ENCODE measurements at regions not wholly inside any gene's neighbourhood (a gene's known extent, or its start where the extent isn't known, plus 50 kb on each side); places are given as distances from the start of the nearest gene placed in this dataset.

DNA sequence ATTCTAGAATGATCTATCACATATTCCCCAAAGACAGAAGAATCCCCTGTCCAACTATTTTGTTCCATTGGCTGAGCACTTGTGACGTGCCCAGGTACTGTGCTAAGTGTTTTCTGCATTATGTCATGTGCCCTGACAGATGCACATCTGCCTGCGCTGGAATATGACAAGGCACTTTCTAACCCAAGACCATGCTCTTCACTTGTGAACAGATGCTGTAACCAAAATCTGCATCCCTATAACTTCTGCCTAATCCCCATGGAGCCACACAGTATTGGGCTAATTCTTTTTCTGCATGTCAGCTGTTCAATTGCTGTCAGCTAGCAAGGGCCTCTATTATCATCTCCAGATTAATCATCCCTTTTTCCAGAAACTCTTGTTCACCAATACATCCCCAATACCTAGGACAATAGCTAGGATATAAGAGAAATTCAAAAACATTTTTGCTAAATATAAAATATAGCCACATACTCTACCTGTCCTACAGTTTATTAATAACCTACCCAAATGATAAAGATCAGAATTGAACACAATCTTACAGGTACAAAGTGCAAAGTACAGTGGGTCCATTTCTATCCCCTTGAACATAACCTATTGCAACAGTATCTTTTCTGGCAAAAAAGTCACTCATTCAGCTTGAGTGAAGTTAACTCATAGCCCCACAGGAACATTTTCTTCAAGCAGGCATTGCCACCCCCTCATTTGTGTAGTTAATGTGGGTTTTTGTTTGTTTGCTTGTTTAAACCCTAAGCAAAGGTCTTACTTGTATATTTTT, 109.4 kb upstream of the LRRN1 start:
- Histone ChIP-seq H3K9me3 (ENCODE audit: control insufficient read depth in 3 of 3, low read length in 3 of 3) (no peaks in the 10 kb centered on the region), H3K4me1 (ENCODE audit: control insufficient read depth in 3 of 3, insufficient read depth in 3 of 3, low read length in 3 of 3) (no peaks in the 10 kb centered on the region), H3K27me3 (ENCODE audit: control insufficient read depth in 3 of 3, insufficient read depth in 3 of 3, low read length in 3 of 3) (no peaks in the 10 kb centered on the region), H3K9ac (ENCODE audit: low read depth in 1 of 3, low read length in 3 of 3) (no peak overlapping the region), H3K36me3 (ENCODE audit: control insufficient read depth in 3 of 3, insufficient read depth in 3 of 3, low read length in 3 of 3) (no peaks in the 10 kb centered on the region), H3K4me3 (ENCODE audit: low read length in 3 of 3) (no peak overlapping the region), H3K27ac (ENCODE audit: low read depth, low read length) (no peak overlapping the region)

GRCh38 chr3:3686907-3687648, 112.2 kb upstream of the LRRN1 start:
- H3K4me3 ChIP-seq (ENCODE audit: low read length in 3 of 3) = no peak overlapping the region
- no peaks in the 10 kb centered on the region for H3K4me1 ChIP-seq (ENCODE audit: control insufficient read depth in 3 of 3, insufficient read depth in 3 of 3, low read length in 3 of 3)
- H3K27ac ChIP-seq (ENCODE audit: low read depth, low read length) = no peak overlapping the region
- no peaks in the 10 kb centered on the region for H3K27me3 ChIP-seq (ENCODE audit: control insufficient read depth in 3 of 3, insufficient read depth in 3 of 3, low read length in 3 of 3)
- H3K9me3 ChIP-seq (ENCODE audit: control insufficient read depth in 3 of 3, low read length in 3 of 3) = no peaks in the 10 kb centered on the region
- no peak overlapping the region for H3K9ac ChIP-seq (ENCODE audit: low read depth in 1 of 3, low read length in 3 of 3)
- H3K36me3 ChIP-seq (ENCODE audit: control insufficient read depth in 3 of 3, insufficient read depth in 3 of 3, low read length in 3 of 3) = no peaks in the 10 kb centered on the region

GRCh38 chr3:3685721-3686120, 113.5 kb upstream of the LRRN1 start:
- no peaks in the 10 kb centered on the region for H3K4me1 ChIP-seq (ENCODE audit: control insufficient read depth in 3 of 3, insufficient read depth in 3 of 3, low read length in 3 of 3)
- H3K4me3 ChIP-seq (ENCODE audit: low read length in 3 of 3) = no peak overlapping the region
- no peaks in the 10 kb centered on the region for H3K36me3 ChIP-seq (ENCODE audit: control insufficient read depth in 3 of 3, insufficient read depth in 3 of 3, low read length in 3 of 3)
- H3K27me3 ChIP-seq (ENCODE audit: control insufficient read depth in 3 of 3, insufficient read depth in 3 of 3, low read length in 3 of 3) = no peaks in the 10 kb centered on the region
- no peak overlapping the region for H3K9ac ChIP-seq (ENCODE audit: low read depth in 1 of 3, low read length in 3 of 3)
- no peak overlapping the region for H3K27ac ChIP-seq (ENCODE audit: low read depth, low read length)
- no peaks in the 10 kb centered on the region for H3K9me3 ChIP-seq (ENCODE audit: control insufficient read depth in 3 of 3, low read length in 3 of 3)

DNA sequence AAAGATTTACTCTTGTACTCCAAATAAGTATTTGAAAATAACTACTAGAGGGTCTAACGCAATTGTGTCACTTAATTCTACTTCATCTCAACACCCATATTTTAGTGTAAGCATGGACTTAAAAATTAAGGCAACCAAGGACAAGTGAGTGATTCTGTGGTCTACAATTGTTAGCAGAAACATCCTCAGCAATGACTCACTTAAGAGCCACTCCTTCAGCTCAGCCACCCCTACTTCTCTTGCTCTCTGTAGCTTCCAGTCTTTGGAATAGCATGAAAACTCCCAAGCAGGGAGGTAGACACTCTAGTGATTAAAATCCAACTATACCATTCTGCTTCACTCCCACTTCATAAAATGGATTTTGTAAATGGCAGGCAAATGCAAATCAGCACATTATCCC, 116.0 kb upstream of the LRRN1 start:
- Histone ChIP-seq H3K36me3 (ENCODE audit: control insufficient read depth in 3 of 3, insufficient read depth in 3 of 3, low read length in 3 of 3) (no peaks in the 10 kb centered on the region), H3K4me3 (ENCODE audit: low read length in 3 of 3) (no peak overlapping the region), H3K27me3 (ENCODE audit: control insufficient read depth in 3 of 3, insufficient read depth in 3 of 3, low read length in 3 of 3) (no peaks in the 10 kb centered on the region), H3K9me3 (ENCODE audit: control insufficient read depth in 3 of 3, low read length in 3 of 3) (no peaks in the 10 kb centered on the region), H3K27ac (ENCODE audit: low read depth, low read length) (no peak overlapping the region), H3K4me1 (ENCODE audit: control insufficient read depth in 3 of 3, insufficient read depth in 3 of 3, low read length in 3 of 3) (no peaks in the 10 kb centered on the region), H3K9ac (ENCODE audit: low read depth in 1 of 3, low read length in 3 of 3) (no peak overlapping the region)

DNA sequence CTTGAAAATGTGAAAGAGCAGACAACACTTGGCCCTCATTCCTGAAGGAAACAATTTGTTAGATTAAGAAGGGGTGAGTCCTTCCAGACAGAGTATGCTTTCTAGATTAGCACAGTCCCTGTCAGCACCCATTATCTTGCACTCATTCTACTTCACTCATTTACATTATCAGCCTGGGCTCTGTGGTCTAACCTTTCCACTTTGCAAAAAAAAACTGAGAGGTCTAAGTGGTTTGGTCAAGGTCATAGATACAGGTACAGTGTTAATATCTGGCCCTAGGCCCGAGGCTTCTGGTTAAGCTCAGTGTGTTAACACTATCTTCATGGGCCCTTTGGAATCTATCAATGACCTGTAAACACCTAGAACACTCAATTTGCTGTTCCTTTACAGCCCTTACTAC, 123.4 kb upstream of the LRRN1 start:
- H3K27ac ChIP-seq (ENCODE audit: low read depth, low read length) = no peak overlapping the region
- no peaks in the 10 kb centered on the region for H3K4me1 ChIP-seq (ENCODE audit: control insufficient read depth in 3 of 3, insufficient read depth in 3 of 3, low read length in 3 of 3)
- no peaks in the 10 kb centered on the region for H3K27me3 ChIP-seq (ENCODE audit: control insufficient read depth in 3 of 3, insufficient read depth in 3 of 3, low read length in 3 of 3)
- H3K9me3 ChIP-seq (ENCODE audit: control insufficient read depth in 3 of 3, low read length in 3 of 3) = no peaks in the 10 kb centered on the region
- no peaks in the 10 kb centered on the region for H3K36me3 ChIP-seq (ENCODE audit: control insufficient read depth in 3 of 3, insufficient read depth in 3 of 3, low read length in 3 of 3)
- no peak overlapping the region for H3K4me3 ChIP-seq (ENCODE audit: low read length in 3 of 3)
- no peak overlapping the region for H3K9ac ChIP-seq (ENCODE audit: low read depth in 1 of 3, low read length in 3 of 3)

GRCh38 chr3:3675186-3675585, 124.0 kb upstream of the LRRN1 start:
- H3K9ac ChIP-seq (ENCODE audit: low read depth in 1 of 3, low read length in 3 of 3) = no peak overlapping the region
- no peaks in the 10 kb centered on the region for H3K27me3 ChIP-seq (ENCODE audit: control insufficient read depth in 3 of 3, insufficient read depth in 3 of 3, low read length in 3 of 3)
- H3K36me3 ChIP-seq (ENCODE audit: control insufficient read depth in 3 of 3, insufficient read depth in 3 of 3, low read length in 3 of 3) = no peaks in the 10 kb centered on the region
- no peak overlapping the region for H3K4me3 ChIP-seq (ENCODE audit: low read length in 3 of 3)
- no peak overlapping the region for H3K27ac ChIP-seq (ENCODE audit: low read depth, low read length)
- H3K9me3 ChIP-seq (ENCODE audit: control insufficient read depth in 3 of 3, low read length in 3 of 3) = no peaks in the 10 kb centered on the region
- no peaks in the 10 kb centered on the region for H3K4me1 ChIP-seq (ENCODE audit: control insufficient read depth in 3 of 3, insufficient read depth in 3 of 3, low read length in 3 of 3)

- H3K4me3 ChIP-seq (ENCODE audit: low read length in 3 of 3) = no peak overlapping the region
- H3K4me1 ChIP-seq (ENCODE audit: control insufficient read depth in 3 of 3, insufficient read depth in 3 of 3, low read length in 3 of 3) = peaks cover 0 to 4% (median 0%) of the 10 kb centered on the region in 3 donors
- H3K27me3 ChIP-seq (ENCODE audit: control insufficient read depth in 3 of 3, insufficient read depth in 3 of 3, low read length in 3 of 3) = no peaks in the 10 kb centered on the region
- no peaks in the 10 kb centered on the region for H3K9me3 ChIP-seq (ENCODE audit: control insufficient read depth in 3 of 3, low read length in 3 of 3)
- no peak overlapping the region for H3K9ac ChIP-seq (ENCODE audit: low read depth in 1 of 3, low read length in 3 of 3)
- no peaks in the 10 kb centered on the region for H3K36me3 ChIP-seq (ENCODE audit: control insufficient read depth in 3 of 3, insufficient read depth in 3 of 3, low read length in 3 of 3)
- H3K27ac ChIP-seq (ENCODE audit: low read depth, low read length) = no peak overlapping the region
These were observed 132.6 kb upstream of the LRRN1 start for GRCh38 chr3:3666664-3667063.

- H3K4me3 ChIP-seq (ENCODE audit: low read length in 3 of 3) = no peak overlapping the region
- no peaks in the 10 kb centered on the region for H3K9me3 ChIP-seq (ENCODE audit: control insufficient read depth in 3 of 3, low read length in 3 of 3)
- no peaks in the 10 kb centered on the region for H3K27me3 ChIP-seq (ENCODE audit: control insufficient read depth in 3 of 3, insufficient read depth in 3 of 3, low read length in 3 of 3)
- H3K36me3 ChIP-seq (ENCODE audit: control insufficient read depth in 3 of 3, insufficient read depth in 3 of 3, low read length in 3 of 3) = no peaks in the 10 kb centered on the region
- H3K9ac ChIP-seq (ENCODE audit: low read depth in 1 of 3, low read length in 3 of 3) = no peak overlapping the region
- no peak overlapping the region for H3K27ac ChIP-seq (ENCODE audit: low read depth, low read length)
- H3K4me1 ChIP-seq (ENCODE audit: control insufficient read depth in 3 of 3, insufficient read depth in 3 of 3, low read length in 3 of 3) = peaks cover 0 to 4% (median 0%) of the 10 kb centered on the region in 3 donors
These were observed 133.1 kb upstream of the LRRN1 start for GRCh38 chr3:3665961-3666640.

DNA sequence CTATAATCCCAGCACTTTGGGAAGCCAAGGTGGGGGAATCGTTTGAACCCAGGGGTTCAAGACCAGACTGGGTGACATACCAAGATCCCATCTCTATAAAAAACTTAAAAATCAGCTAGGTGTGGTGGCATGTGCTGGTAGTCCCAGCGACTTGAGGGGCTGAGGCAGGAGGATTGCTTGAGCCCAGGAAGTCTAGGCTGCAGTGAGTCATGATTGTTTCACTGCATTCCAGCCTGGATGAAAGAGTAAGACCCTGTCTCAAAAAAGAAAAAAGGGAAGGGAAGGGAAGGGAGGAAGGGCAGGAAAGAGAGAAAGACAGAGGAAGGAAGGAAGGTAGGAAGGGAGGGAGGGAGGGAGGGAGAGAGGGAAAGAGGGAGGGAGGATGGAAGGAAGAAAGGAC, 133.7 kb upstream of the LRRN1 start:
- Histone ChIP-seq H3K27me3 (ENCODE audit: control insufficient read depth in 3 of 3, insufficient read depth in 3 of 3, low read length in 3 of 3) (no peaks in the 10 kb centered on the region), H3K36me3 (ENCODE audit: control insufficient read depth in 3 of 3, insufficient read depth in 3 of 3, low read length in 3 of 3) (no peaks in the 10 kb centered on the region), H3K4me1 (ENCODE audit: control insufficient read depth in 3 of 3, insufficient read depth in 3 of 3, low read length in 3 of 3) (peaks cover 0 to 4% (median 0%) of the 10 kb centered on the region in 3 donors), H3K9ac (ENCODE audit: low read depth in 1 of 3, low read length in 3 of 3) (no peak overlapping the region), H3K27ac (ENCODE audit: low read depth, low read length) (no peak overlapping the region), H3K4me3 (ENCODE audit: low read length in 3 of 3) (no peak overlapping the region), H3K9me3 (ENCODE audit: control insufficient read depth in 3 of 3, low read length in 3 of 3) (no peaks in the 10 kb centered on the region)

- Histone ChIP-seq H3K4me1 (ENCODE audit: control insufficient read depth in 3 of 3, insufficient read depth in 3 of 3, low read length in 3 of 3) (peaks cover 0 to 4% (median 0%) of the 10 kb centered on the region in 3 donors), H3K36me3 (ENCODE audit: control insufficient read depth in 3 of 3, insufficient read depth in 3 of 3, low read length in 3 of 3) (no peaks in the 10 kb centered on the region), H3K27me3 (ENCODE audit: control insufficient read depth in 3 of 3, insufficient read depth in 3 of 3, low read length in 3 of 3) (no peaks in the 10 kb centered on the region), H3K27ac (ENCODE audit: low read depth, low read length) (no peak overlapping the region), H3K9me3 (ENCODE audit: control insufficient read depth in 3 of 3, low read length in 3 of 3) (no peaks in the 10 kb centered on the region), H3K4me3 (ENCODE audit: low read length in 3 of 3) (no peak overlapping the region), H3K9ac (ENCODE audit: low read depth in 1 of 3, low read length in 3 of 3) (no peak overlapping the region)
These were observed 134.3 kb upstream of the LRRN1 start for GRCh38 chr3:3664935-3665334.

All from skeletal muscle tissue (tissue), 3 donors.